NCI-H748 (cell line): ENCODE measurements at regions not wholly inside any gene's neighbourhood (a gene's known extent, or its start where the extent isn't known, plus 50 kb on each side); places are given as distances from the start of the nearest gene placed in this dataset.
"Not testable (repeated sequence)": the region's sequence is repeated elsewhere in the genome, so short reads cannot be mapped to it uniquely, and the experiment has no call there.

Experiments
- DNase-seq: peaks from one replicate; lab custom pipeline; 2025; ENCODE audit not compliant: unreplicated experiment; lab: John Stamatoyannopoulos, UW

GRCh38 chr10:43843321-43844101 is 194.8 kb upstream of the ZNF32 start:
- DNase-seq = no peak

- peak; percentile 4 for DNase-seq
Observed at GRCh38 chr10:43842496-43842895, 193.8 kb upstream of the ZNF32 start.

- DNase-seq = no peak
Observed at GRCh38 chr10:43842072-43842471, 193.4 kb upstream of the ZNF32 start.

- no peak for DNase-seq
Observed at GRCh38 chr10:43839973-43840372, 191.3 kb upstream of the ZNF32 start.

GRCh38 chr10:43834751-43835150 is 186.1 kb upstream of the ZNF32 start:
- DNase-seq = not testable (repeated sequence)

DNA sequence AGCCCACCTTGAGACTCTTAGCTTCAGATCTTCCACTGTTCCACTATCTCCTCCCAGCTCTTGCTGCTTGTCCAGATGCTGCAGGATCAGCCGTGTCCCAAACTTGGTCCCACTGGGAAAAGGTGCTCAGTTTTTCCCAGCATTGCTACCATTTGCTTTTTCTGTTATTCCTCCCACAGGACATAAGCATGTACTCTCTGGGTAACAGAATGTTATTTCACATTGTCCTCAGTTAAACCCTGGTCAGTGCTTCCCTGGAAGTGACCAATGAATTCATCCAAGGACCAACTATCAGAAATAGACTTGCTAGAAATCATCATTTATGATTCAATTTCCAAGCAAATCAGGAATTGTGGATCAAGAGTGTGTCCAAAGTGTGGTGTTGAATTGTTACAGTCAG is 179.2 kb upstream of the ZNF32 start:
- DNase-seq = no peak

- DNase-seq = no peak
Observed at GRCh38 chr10:43825984-43826383, 177.3 kb upstream of the ZNF32 start.

GRCh38 chr10:43825421-43825820 is 176.7 kb upstream of the ZNF32 start:
- no peak for DNase-seq

- DNase-seq = no peak
Observed at GRCh38 chr10:43824934-43825333, 176.3 kb upstream of the ZNF32 start.

- DNase-seq = no peak
Observed at GRCh38 chr10:43822631-43823580, 174.2 kb upstream of the ZNF32 start.

DNA sequence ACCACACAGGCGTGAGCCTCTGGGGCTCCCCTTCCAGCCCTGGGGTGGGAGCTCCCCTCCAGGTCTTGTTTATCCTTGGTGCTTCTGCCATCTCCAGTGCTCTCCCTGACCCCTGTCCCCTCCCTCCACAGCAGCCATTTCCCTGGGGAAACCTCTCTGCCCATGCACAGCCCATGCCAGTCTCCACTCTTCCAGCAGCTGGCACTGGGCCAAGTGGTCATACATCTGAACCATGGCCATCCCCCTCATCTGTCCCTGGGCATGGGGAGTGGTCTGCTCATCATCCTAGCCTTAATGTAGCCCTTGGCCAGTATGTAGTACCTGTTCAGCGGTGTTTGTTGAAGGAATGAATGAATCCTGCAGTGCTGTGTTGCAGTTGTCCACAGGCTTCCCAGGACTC is 172.4 kb upstream of the ZNF32 start:
- DNase-seq = peak; percentile 23

DNA sequence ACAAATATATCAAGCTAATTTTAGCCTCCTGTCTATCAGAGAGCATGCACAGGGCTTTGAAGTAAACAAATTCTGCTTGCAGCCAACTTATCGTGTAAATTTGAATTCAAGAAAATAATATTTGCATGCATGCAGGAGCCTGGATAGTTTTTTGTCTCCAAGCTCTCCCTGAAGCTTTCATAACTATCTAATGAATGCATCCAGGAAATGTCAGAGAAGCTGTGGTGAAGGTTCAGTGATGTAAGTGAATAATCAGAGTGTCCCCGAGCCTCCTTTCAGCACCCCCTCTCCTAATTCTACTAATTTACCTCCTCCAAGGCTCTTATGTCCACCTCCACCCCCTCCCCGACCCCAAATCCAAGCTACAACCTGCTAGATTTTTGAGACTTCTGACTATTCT is 172.0 kb upstream of the ZNF32 start:
- DNase-seq = no peak

DNA sequence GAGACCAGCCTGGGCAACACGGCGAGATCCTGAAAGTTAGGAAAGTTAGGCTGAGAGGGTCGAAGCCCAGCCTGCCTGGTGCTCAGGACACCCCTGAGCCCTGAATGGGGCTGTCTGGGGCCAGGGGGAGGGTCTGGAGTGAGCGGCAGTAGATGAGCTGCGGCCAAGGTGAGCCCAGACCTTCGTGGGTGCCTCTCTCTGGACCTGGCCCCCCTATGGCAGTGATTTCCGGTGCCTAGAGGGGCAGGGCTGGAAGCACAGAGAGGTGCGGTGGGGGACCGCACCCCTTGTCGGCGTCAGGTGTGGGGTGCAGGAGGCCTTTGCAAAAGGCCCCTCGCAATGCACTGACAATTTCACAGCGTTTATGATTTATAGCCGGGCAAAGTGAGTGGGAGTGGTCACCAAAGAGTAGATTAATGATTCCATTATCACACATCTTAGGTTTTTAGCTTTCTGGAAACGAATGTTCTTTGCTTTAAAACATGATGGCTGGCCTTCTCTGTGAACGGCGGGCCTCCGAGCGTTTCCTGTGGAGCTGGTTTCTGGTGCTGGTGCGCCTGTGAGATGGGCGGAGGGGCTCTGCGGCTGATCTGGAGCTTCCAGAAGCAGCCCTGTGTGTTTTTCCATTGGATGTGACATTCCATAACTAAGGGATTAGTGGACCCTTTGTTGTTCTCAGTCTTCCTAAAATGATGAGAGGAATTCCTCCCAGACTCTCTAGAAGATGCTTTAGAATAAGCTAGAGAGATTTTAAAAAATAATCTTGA is 171.0 kb upstream of the ZNF32 start:
- DNase-seq = no peak

DNA sequence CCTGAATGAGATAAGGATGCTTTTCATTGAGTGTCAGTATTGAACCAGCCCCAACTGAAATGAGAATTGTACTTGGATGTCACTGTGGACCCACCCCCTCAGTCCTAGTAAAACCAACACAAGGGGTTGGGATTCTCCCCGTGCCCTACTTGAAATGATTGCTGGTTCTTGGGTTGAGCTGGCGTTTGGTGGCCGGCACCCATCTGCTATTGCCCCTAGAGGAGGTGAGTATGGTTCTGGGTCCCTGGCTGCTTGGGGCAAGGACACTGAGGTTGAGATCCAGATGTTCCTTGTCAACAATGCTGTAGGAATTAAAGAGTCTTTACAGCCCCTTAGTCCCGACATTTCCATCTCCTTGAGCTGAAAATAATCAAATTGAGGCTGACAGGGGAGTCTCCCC is 170.0 kb upstream of the ZNF32 start:
- DNase-seq = no peak

DNA sequence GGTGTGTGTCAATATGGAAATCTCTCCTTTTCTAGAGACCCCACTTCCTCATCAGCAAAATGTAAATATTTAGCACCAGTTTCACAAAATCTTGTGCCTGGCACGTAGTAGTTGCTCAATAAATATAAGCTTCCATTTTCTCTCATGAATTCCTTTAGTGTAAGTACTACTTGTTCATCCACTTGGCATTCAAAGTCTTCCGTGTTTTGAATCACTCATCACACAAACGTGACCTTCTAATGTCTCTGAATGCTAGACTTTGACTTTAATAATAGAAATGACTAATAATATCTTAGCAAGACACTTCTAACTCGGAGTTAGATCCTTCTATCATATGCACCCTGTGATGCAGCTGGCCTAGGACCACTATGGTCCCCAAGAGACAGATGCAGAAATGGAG is 168.7 kb upstream of the ZNF32 start:
- DNase-seq = no peak

GRCh38 chr10:43816351-43817321 is 168.0 kb upstream of the ZNF32 start:
- DNase-seq = no peak

DNA sequence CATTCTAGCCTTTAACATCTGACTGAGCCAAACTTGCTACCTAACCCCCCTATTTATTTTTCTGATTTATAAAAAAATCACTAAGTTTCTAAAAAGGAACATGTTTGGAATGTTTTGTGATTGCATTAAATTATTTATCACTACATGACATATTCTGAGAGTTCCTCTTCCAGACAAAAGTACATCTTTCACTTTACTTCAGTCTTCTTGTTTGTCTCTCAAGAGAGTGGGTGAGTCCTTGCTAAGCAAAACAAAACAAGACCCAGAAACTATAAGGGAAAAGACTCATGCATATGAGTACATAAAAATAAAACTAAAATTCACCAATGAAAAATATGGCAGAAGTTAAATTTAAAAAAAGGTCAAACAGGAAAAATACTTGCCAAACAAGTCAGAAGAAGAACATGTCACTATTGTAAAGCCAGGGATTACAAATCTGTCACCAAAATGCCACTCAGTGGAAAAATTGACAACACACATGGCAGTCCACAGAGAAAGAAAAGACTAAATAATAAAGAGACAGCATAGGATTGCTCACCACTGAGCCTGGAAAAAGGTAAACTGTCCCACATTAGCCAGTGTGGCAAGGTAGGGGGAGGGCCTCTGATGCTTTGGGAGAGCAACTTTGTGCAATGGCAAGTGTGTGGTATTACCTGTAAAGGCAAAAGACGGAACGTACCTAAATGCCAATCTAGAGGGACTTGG is 166.7 kb upstream of the ZNF32 start:
- DNase-seq = no peak

DNA sequence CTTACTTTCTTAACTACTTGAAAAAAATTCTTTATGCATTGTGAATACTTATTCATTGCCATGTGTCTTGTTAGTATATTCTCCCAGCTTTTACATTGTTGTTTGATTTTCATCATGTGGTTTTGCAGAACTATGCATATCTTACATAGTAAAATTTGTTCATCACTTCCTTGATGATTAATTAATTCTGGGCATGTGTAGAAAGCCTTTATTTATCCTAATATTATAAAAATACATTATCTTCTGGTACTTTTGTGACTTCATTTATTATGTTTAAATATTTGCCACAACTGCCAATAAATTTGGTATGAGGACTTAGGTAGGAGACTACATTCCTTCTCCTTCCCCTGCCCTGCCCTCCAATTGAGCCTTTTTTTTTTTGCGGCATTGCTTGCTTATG is 166.0 kb upstream of the ZNF32 start:
- DNase-seq = no peak

- no peak for DNase-seq
Observed at GRCh38 chr10:43811871-43812270, 163.2 kb upstream of the ZNF32 start.
